Dendritic cell treated with granulocyte-macrophage colony-stimulating factor and Interleukin-4, amounts not matched to agents 40 ng/mL and 50 ng/mL, for 4 days (primary cell): ENCODE measurements at regions not wholly inside any gene's neighbourhood (a gene's known extent, or its start where the extent isn't known, plus 50 kb on each side); places are given as distances from the start of the nearest gene placed in this dataset.

Experiments
- H3K27ac Mint-ChIP-seq: one replicate; pipeline ENCODE4 v1.8.0; 2022; ENCODE audit warnings: mild to moderate bottlenecking, mixed read lengths
- H3K27me3 Mint-ChIP-seq: one replicate; pipeline ENCODE4 v1.8.0; 2022; ENCODE audit warnings: mild to moderate bottlenecking, mixed read lengths
- H3K36me3 Mint-ChIP-seq: one replicate; pipeline ENCODE4 v1.8.0; 2022; ENCODE audit warnings: low read depth, mixed read lengths
- H3K4me1 Mint-ChIP-seq: one replicate; pipeline ENCODE4 v1.8.0; 2022; ENCODE audit warnings: low read depth, mixed read lengths
- H3K4me3 Mint-ChIP-seq: one replicate; pipeline ENCODE4 v1.8.0; 2022; ENCODE audit warnings: mild to moderate bottlenecking, moderate library complexity, mixed read lengths
- H3K9me3 Mint-ChIP-seq: one replicate; pipeline ENCODE4 v1.8.0; 2022; ENCODE audit warnings: mixed read lengths
- intact Hi-C: fragments of 100-400 bp; cut with micrococcal nuclease; formaldehyde crosslinking; loops from one replicate; pipeline ENCODE4 v1.15.0; 2022

DNA sequence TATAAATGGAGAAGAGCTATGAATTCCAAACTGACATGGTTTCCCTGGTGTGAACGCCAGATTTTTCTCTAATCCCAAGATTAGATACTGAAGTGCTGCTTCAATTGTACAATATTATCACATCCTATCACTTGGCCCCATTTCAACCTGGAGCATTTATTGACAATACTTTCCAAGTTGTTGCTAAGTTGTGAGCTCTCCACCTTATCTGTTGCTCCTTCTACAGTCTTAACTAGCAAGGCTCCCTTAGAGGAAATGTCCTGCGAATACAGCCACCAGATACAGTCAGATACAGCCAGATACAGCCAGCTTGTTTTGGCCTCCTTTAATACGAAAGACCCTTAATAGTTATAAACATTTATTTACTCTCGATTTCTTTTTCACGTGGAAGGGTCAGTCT, 466.3 kb upstream of the FAM241A start:
- intact Hi-C loops = no loop called here
- Mint-ChIP-seq H3K9me3 (no peaks in the 10 kb centered on the region), H3K4me1 (no peaks in the 10 kb centered on the region), H3K4me3 (no peak overlapping the region), H3K36me3 (no peaks in the 10 kb centered on the region), H3K27ac (no peak overlapping the region), H3K27me3 (no peaks in the 10 kb centered on the region)

- intact Hi-C loops = no loop called here
- Mint-ChIP-seq H3K36me3 (no peaks in the 10 kb centered on the region), H3K4me3 (no peak overlapping the region), H3K4me1 (no peaks in the 10 kb centered on the region), H3K27me3 (peaks cover 1% of the 10 kb centered on the region), H3K27ac (no peak overlapping the region), H3K9me3 (no peaks in the 10 kb centered on the region)
Measured at GRCh38 chr4:111681270-111681669, 464.0 kb upstream of the FAM241A start.

DNA sequence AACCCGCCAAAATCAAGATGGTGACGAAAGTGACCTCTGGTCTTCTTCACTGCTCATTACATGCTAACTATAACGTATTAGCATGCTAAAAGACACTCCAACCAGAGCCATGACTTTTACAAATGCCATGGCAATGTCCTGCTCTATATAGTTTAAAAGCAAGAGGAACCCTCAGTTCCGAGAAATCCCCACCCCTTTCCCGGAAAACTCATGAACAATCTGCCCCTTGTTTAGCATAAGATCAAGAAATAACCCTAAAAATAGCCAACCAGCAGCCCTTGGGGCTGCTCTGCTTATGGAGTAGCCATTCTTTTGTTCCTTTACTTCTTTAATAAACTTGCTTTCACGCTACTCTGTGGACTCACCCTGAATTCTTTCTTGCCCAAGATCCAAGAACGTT, 463.5 kb upstream of the FAM241A start:
- H3K9me3 Mint-ChIP-seq = no peaks in the 10 kb centered on the region
- H3K36me3 Mint-ChIP-seq = no peaks in the 10 kb centered on the region
- no peak overlapping the region for H3K27ac Mint-ChIP-seq
- peaks cover 1% of the 10 kb centered on the region for H3K27me3 Mint-ChIP-seq
- intact Hi-C loops = no loop called here
- no peak overlapping the region for H3K4me3 Mint-ChIP-seq
- no peaks in the 10 kb centered on the region for H3K4me1 Mint-ChIP-seq

GRCh38 chr4:111685205-111685604, 460.0 kb upstream of the FAM241A start:
- H3K36me3 Mint-ChIP-seq = no peaks in the 10 kb centered on the region
- H3K27ac Mint-ChIP-seq = no peak overlapping the region
- no peaks in the 10 kb centered on the region for H3K4me1 Mint-ChIP-seq
- H3K9me3 Mint-ChIP-seq = no peaks in the 10 kb centered on the region
- H3K27me3 Mint-ChIP-seq = peaks cover 1% of the 10 kb centered on the region
- intact Hi-C loops = no loop called here
- no peak overlapping the region for H3K4me3 Mint-ChIP-seq

GRCh38 chr4:111689214-111689613, 456.0 kb upstream of the FAM241A start:
- Mint-ChIP-seq H3K4me3 (no peak overlapping the region), H3K27ac (no peak overlapping the region), H3K9me3 (no peaks in the 10 kb centered on the region), H3K36me3 (no peaks in the 10 kb centered on the region), H3K4me1 (no peaks in the 10 kb centered on the region), H3K27me3 (no peaks in the 10 kb centered on the region)
- intact Hi-C loops = no loop called here

DNA sequence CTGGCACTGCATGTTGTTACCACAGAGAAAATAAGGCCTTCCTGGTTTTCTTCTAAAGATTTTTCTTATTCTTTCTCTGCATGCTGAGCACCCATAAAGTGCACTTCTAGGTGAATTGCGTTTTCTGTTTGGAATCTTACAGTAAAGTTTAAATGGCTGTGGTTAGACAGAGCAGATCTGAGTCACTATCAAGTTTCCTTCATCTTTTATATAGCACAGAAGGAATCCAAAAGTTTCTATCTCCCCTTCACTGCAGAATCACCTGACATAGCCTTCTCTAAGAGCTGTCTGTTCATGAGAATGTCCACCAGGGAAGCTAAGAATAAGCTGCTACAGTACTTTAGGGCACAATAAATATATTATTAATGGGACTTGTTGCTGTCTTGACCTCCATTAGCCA, 455.5 kb upstream of the FAM241A start:
- no peaks in the 10 kb centered on the region for H3K9me3 Mint-ChIP-seq

GRCh38 chr4:111693758-111694157, 451.5 kb upstream of the FAM241A start:
- H3K9me3 Mint-ChIP-seq = no peaks in the 10 kb centered on the region
- no peak overlapping the region for H3K27ac Mint-ChIP-seq
- H3K27me3 Mint-ChIP-seq = no peaks in the 10 kb centered on the region
- intact Hi-C loops = no loop called here
- no peak overlapping the region for H3K4me3 Mint-ChIP-seq
- H3K36me3 Mint-ChIP-seq = no peaks in the 10 kb centered on the region
- H3K4me1 Mint-ChIP-seq = no peaks in the 10 kb centered on the region

More for the DNA sequence above, 455.5 kb upstream of the FAM241A start:
- Mint-ChIP-seq H3K4me1 (no peaks in the 10 kb centered on the region), H3K36me3 (no peaks in the 10 kb centered on the region), H3K4me3 (no peak overlapping the region), H3K27ac (no peak overlapping the region), H3K27me3 (no peaks in the 10 kb centered on the region)
- intact Hi-C loops = no loop called here

- Mint-ChIP-seq H3K9me3 (no peaks in the 10 kb centered on the region), H3K27me3 (no peaks in the 10 kb centered on the region), H3K27ac (no peak overlapping the region), H3K4me1 (no peaks in the 10 kb centered on the region), H3K36me3 (no peaks in the 10 kb centered on the region), H3K4me3 (no peak overlapping the region)
- intact Hi-C loops = no loop called here
Measured at GRCh38 chr4:111695677-111696076, 449.6 kb upstream of the FAM241A start.

- H3K4me3 Mint-ChIP-seq = no peak overlapping the region
- no peaks in the 10 kb centered on the region for H3K36me3 Mint-ChIP-seq
- intact Hi-C loops = no loop called here
- no peaks in the 10 kb centered on the region for H3K4me1 Mint-ChIP-seq
- no peak overlapping the region for H3K27ac Mint-ChIP-seq
- H3K9me3 Mint-ChIP-seq = no peaks in the 10 kb centered on the region
- no peaks in the 10 kb centered on the region for H3K27me3 Mint-ChIP-seq
Measured at GRCh38 chr4:111696505-111696904, 448.7 kb upstream of the FAM241A start.

- Mint-ChIP-seq H3K27ac (no peak overlapping the region), H3K27me3 (no peaks in the 10 kb centered on the region), H3K4me3 (no peak overlapping the region), H3K36me3 (no peaks in the 10 kb centered on the region), H3K4me1 (no peaks in the 10 kb centered on the region), H3K9me3 (no peaks in the 10 kb centered on the region)
- intact Hi-C loops = no loop called here
Measured at GRCh38 chr4:111697176-111697942, 447.9 kb upstream of the FAM241A start.

- no peaks in the 10 kb centered on the region for H3K9me3 Mint-ChIP-seq
- H3K4me1 Mint-ChIP-seq = no peaks in the 10 kb centered on the region
- H3K27me3 Mint-ChIP-seq = no peaks in the 10 kb centered on the region
- no peak overlapping the region for H3K27ac Mint-ChIP-seq
- no peak overlapping the region for H3K4me3 Mint-ChIP-seq
- H3K36me3 Mint-ChIP-seq = no peaks in the 10 kb centered on the region
- intact Hi-C loops = no loop called here
Measured at GRCh38 chr4:111698361-111698760, 446.9 kb upstream of the FAM241A start.

- Mint-ChIP-seq H3K9me3 (no peaks in the 10 kb centered on the region), H3K27me3 (no peaks in the 10 kb centered on the region), H3K27ac (no peak overlapping the region), H3K4me3 (no peak overlapping the region), H3K4me1 (no peaks in the 10 kb centered on the region), H3K36me3 (no peaks in the 10 kb centered on the region)
- intact Hi-C loops = no loop called here
Measured at GRCh38 chr4:111699165-111699564, 446.1 kb upstream of the FAM241A start.

DNA sequence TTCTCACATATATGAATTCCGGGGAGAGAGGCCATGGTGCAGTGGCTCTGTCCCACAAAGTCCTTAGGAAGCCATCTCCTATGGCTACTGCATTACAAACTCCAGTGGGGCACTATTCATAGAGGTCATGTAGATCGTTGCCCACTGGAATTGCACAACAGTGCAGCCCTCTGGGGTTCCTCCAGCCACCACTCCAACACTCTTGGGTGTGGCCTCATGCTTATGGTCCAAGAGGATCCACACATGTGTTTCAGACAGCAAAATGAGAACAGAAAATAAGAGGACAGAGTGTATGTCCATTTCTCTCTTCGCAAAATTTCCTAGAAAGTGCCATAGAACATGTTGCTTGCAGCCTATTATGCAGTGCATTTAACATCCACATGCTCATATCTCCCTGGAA, 444.2 kb upstream of the FAM241A start:
- H3K9me3 Mint-ChIP-seq = no peaks in the 10 kb centered on the region
- no peak overlapping the region for H3K4me3 Mint-ChIP-seq
- H3K27me3 Mint-ChIP-seq = no peaks in the 10 kb centered on the region
- H3K27ac Mint-ChIP-seq = no peak overlapping the region
- intact Hi-C loops = no loop called here
- H3K4me1 Mint-ChIP-seq = no peaks in the 10 kb centered on the region
- no peaks in the 10 kb centered on the region for H3K36me3 Mint-ChIP-seq

- intact Hi-C loops = no loop called here
- Mint-ChIP-seq H3K27ac (no peak overlapping the region), H3K27me3 (no peaks in the 10 kb centered on the region), H3K36me3 (no peaks in the 10 kb centered on the region), H3K4me3 (no peak overlapping the region), H3K4me1 (no peaks in the 10 kb centered on the region), H3K9me3 (no peaks in the 10 kb centered on the region)
Measured at GRCh38 chr4:111707491-111707890, 437.8 kb upstream of the FAM241A start.

DNA sequence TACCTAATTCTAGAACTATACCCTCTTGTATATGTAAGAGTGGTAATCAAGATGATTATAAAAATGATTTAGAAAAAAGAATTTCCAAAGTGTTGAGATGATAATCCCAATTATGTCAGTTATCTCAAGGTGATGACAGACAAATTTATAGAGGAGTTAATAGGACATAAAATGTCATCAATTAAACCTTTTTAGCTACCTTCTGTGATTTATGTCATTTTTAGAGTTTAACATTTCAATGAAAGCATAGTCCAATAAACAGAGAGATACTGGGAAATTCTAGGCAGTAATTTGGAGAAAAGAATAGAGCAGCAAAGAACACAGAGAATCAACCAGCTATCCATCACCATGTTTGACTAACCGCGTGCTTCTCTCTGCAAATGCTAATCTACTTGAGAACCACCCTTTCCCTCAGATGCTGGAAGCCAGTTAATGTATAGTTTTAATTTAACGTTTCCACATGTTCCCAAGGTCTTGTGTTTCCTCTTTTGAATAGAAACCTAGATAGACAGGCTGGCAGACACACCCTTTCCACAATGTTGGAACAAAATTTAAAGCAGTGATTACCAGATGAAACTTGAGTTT, 433.1 kb upstream of the FAM241A start:
- H3K4me1 Mint-ChIP-seq = no peaks in the 10 kb centered on the region
- H3K27me3 Mint-ChIP-seq = no peaks in the 10 kb centered on the region
- H3K9me3 Mint-ChIP-seq = no peaks in the 10 kb centered on the region
- H3K36me3 Mint-ChIP-seq = no peaks in the 10 kb centered on the region
- H3K27ac Mint-ChIP-seq = no peak overlapping the region
- intact Hi-C loops = no loop called here
- no peak overlapping the region for H3K4me3 Mint-ChIP-seq
